ENCODE measurements at regions not wholly inside any gene's neighbourhood (a gene's known extent, or its start where the extent isn't known, plus 50 kb on each side); places are given as distances from the start of the nearest gene placed in this dataset.
A peak's percentile ranks its signal among the peaks of the same experiment; 100 is the strongest.

GRCh38 chr22:44604991-44605390 is 97.0 kb upstream of the PRR5 start:
- no peak for DNase-seq
- Histone ChIP-seq H3K27me3 (no peaks in the 10 kb centered on the region), H3K9me3 (no peaks in the 10 kb centered on the region), H3K36me3 (no peaks in the 10 kb centered on the region), H3K4me3 (no peak overlapping the region)

- no peaks in the 10 kb centered on the region for H3K36me3 ChIP-seq
- no peak for DNase-seq
- H3K4me3 ChIP-seq = no peak overlapping the region
- no peaks in the 10 kb centered on the region for H3K9me3 ChIP-seq
- H3K27me3 ChIP-seq = no peaks in the 10 kb centered on the region
Measured at GRCh38 chr22:44604455-44604854, 97.5 kb upstream of the PRR5 start.

GRCh38 chr22:44603767-44604166 is 98.2 kb upstream of the PRR5 start:
- no peak overlapping the region for H3K4me3 ChIP-seq
- H3K27me3 ChIP-seq = no peaks in the 10 kb centered on the region

GRCh38 chr22:44601725-44602124 is 100.3 kb upstream of the PRR5 start:
- H3K27me3 ChIP-seq = no peaks in the 10 kb centered on the region
- DNase-seq = no peak
- no peak overlapping the region for H3K4me3 ChIP-seq
- no peaks in the 10 kb centered on the region for H3K9me3 ChIP-seq
- H3K36me3 ChIP-seq = no peaks in the 10 kb centered on the region

More at GRCh38 chr22:44603767-44604166, 98.2 kb upstream of the PRR5 start:
- Histone ChIP-seq H3K9me3 (no peaks in the 10 kb centered on the region), H3K36me3 (no peaks in the 10 kb centered on the region)
- DNase-seq = no peak

GRCh38 chr22:44601189-44601588 is 100.8 kb upstream of the PRR5 start:
- Histone ChIP-seq H3K27me3 (no peaks in the 10 kb centered on the region), H3K36me3 (no peaks in the 10 kb centered on the region), H3K9me3 (no peaks in the 10 kb centered on the region), H3K4me3 (no peak overlapping the region)
- no peak for DNase-seq

- no peak overlapping the region for H3K4me3 ChIP-seq
- no peak for DNase-seq
- H3K9me3 ChIP-seq = no peaks in the 10 kb centered on the region
- H3K27me3 ChIP-seq = no peaks in the 10 kb centered on the region
- H3K36me3 ChIP-seq = no peaks in the 10 kb centered on the region
Measured at GRCh38 chr22:44600207-44600785, 101.7 kb upstream of the PRR5 start.

- Histone ChIP-seq H3K4me3 (no peak overlapping the region), H3K36me3 (no peaks in the 10 kb centered on the region), H3K27me3 (no peaks in the 10 kb centered on the region), H3K9me3 (no peaks in the 10 kb centered on the region)
- DNase-seq = no peak
Measured at GRCh38 chr22:44599500-44600140, 101.6 kb upstream of the RTL6 start.

GRCh38 chr22:44599084-44599483 is 101.1 kb upstream of the RTL6 start:
- Histone ChIP-seq H3K27me3 (no peaks in the 10 kb centered on the region), H3K36me3 (no peaks in the 10 kb centered on the region), H3K9me3 (no peaks in the 10 kb centered on the region), H3K4me3 (no peak overlapping the region)
- DNase-seq = no peak

GRCh38 chr22:44597616-44598015 is 99.6 kb upstream of the RTL6 start:
- Histone ChIP-seq H3K27me3 (no peaks in the 10 kb centered on the region), H3K9me3 (no peaks in the 10 kb centered on the region), H3K4me3 (no peak overlapping the region), H3K36me3 (no peaks in the 10 kb centered on the region)
- DNase-seq = no peak

GRCh38 chr22:44596396-44597125 is 98.5 kb upstream of the RTL6 start:
- H3K4me3 ChIP-seq = no peak overlapping the region
- H3K9me3 ChIP-seq = no peaks in the 10 kb centered on the region
- no peak for DNase-seq
- H3K27me3 ChIP-seq = no peaks in the 10 kb centered on the region
- no peaks in the 10 kb centered on the region for H3K36me3 ChIP-seq

- no peak for DNase-seq
- no peaks in the 10 kb centered on the region for H3K9me3 ChIP-seq
- no peaks in the 10 kb centered on the region for H3K36me3 ChIP-seq
- no peaks in the 10 kb centered on the region for H3K27me3 ChIP-seq
- H3K4me3 ChIP-seq = no peak overlapping the region
Measured at GRCh38 chr22:44595841-44596341, 97.9 kb upstream of the RTL6 start.

- Histone ChIP-seq H3K36me3 (no peaks in the 10 kb centered on the region), H3K4me3 (no peak overlapping the region), H3K27me3 (no peaks in the 10 kb centered on the region), H3K9me3 (no peaks in the 10 kb centered on the region)
- DNase-seq = peak; percentile 35
Measured at GRCh38 chr22:44594951-44595350, 96.9 kb upstream of the RTL6 start.

- H3K27me3 ChIP-seq = no peaks in the 10 kb centered on the region
- H3K4me3 ChIP-seq = no peak overlapping the region
- no peak for DNase-seq
- no peaks in the 10 kb centered on the region for H3K36me3 ChIP-seq
- H3K9me3 ChIP-seq = no peaks in the 10 kb centered on the region
Measured at GRCh38 chr22:44592824-44593148, 94.8 kb upstream of the RTL6 start.

GRCh38 chr22:44592126-44592823 is 94.2 kb upstream of the RTL6 start:
- Histone ChIP-seq H3K27me3 (no peaks in the 10 kb centered on the region), H3K9me3 (no peaks in the 10 kb centered on the region), H3K36me3 (no peaks in the 10 kb centered on the region), H3K4me3 (no peak overlapping the region)
- DNase-seq = no peak

GRCh38 chr22:44591146-44591790 is 93.2 kb upstream of the RTL6 start:
- Histone ChIP-seq H3K9me3 (no peaks in the 10 kb centered on the region), H3K36me3 (no peaks in the 10 kb centered on the region), H3K4me3 (no peak overlapping the region), H3K27me3 (no peaks in the 10 kb centered on the region)
- no peak for DNase-seq

GRCh38 chr22:44590291-44590690 is 92.3 kb upstream of the RTL6 start:
- no peaks in the 10 kb centered on the region for H3K9me3 ChIP-seq
- no peaks in the 10 kb centered on the region for H3K27me3 ChIP-seq
- DNase-seq = no peak
- H3K36me3 ChIP-seq = no peaks in the 10 kb centered on the region
- H3K4me3 ChIP-seq = no peak overlapping the region

GRCh38 chr22:44589831-44590230 is 91.8 kb upstream of the RTL6 start:
- DNase-seq = no peak
- Histone ChIP-seq H3K4me3 (no peak overlapping the region), H3K9me3 (no peaks in the 10 kb centered on the region), H3K36me3 (no peaks in the 10 kb centered on the region), H3K27me3 (no peaks in the 10 kb centered on the region)
